ENCODE measurements at regions not wholly inside any gene's neighbourhood (a gene's known extent, or its start where the extent isn't known, plus 50 kb on each side); places are given as distances from the start of the nearest gene placed in this dataset.
"Not testable (repeated sequence)": the region's sequence is repeated elsewhere in the genome, so short reads cannot be mapped to it uniquely, and the experiment has no call there.

- no peak for DNase-seq
Observed at GRCh38 chr1:187630653-187631380, 802.1 kb downstream of the PLA2G4A start.

- no peak for DNase-seq
Observed at GRCh38 chr1:187631381-187631675, 802.6 kb downstream of the PLA2G4A start.

GRCh38 chr1:187631984-187632383, 803.2 kb downstream of the PLA2G4A start:
- no peak for DNase-seq

- DNase-seq = no peak
Observed at GRCh38 chr1:187634940-187635339, 806.2 kb downstream of the PLA2G4A start.

DNA sequence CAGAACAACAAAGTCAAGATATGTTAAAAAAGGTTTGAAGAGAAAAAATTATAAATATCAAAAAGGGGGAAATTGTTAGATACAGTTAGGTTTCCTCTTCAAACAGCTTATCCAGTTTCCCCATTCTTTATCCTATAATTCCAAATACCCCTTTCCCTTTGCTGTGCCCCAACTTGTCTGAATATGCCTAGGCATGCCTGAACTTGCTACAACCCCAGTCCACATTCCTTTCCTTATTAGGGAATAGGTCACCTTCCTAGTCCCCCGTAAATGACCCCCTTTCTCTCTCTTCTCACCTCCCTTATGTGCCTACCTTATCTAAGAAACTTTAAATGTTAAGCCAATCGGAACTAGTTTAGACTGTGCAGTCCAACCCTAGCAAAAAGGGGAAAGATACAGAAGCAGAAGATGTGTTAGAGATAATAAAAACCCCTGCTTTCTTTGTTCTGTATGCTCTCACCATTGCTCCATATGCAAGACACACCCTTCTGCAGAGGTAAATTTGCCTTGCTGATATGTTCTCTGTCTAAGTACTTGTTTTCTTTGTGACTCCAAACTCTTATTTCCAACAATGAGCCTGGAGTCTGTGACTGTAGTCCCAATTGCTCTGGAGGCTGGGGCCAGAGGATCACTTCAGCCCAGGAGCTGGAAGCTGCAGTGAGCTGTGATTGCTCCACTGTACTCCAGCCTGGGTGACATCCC, 810.1 kb downstream of the PLA2G4A start:
- no peak for DNase-seq

GRCh38 chr1:187641015-187641414, 812.3 kb downstream of the PLA2G4A start:
- DNase-seq = no peak

DNA sequence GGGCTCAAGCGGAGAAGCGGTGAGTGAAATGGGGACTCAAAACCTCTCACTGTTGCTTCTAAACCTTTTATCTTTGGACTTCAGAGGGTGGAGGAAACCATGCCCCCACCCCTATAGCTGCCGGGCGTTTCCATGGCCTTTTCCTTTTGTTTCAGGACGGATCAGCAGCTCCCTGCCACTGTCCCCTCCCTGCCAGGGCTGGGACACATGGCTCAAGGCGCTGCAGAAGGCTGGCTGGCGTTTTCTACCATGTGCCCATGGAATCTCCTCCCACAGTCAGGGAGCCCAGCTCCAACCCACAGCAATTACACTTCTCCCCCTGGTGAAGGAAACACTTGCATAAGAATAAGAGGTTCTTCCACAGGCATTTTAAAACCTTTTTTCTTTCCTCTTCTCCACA, 812.7 kb downstream of the PLA2G4A start:
- DNase-seq = no peak

DNA sequence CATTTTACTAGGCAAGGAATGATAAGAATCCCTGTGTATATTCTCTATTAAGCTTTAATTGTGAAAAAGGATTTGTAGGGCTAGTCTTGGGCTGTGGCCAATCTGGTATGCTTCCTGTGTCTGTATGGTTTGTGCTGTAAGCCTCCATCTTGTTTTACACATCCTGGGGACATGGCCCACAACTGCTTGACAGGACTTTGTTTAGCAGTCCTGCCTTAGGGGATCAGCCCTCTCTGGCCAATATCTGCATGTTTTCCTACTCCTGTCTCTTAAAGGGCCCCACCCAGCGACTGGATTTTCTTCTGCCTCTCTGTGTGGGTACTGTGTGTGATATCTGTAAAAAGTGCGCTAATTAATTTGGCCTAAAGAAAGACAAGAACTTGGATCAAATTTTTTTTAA, 813.2 kb downstream of the PLA2G4A start:
- DNase-seq = no peak

GRCh38 chr1:187645651-187646050, 816.9 kb downstream of the PLA2G4A start:
- DNase-seq = no peak

GRCh38 chr1:187646536-187647107, 817.9 kb downstream of the PLA2G4A start:
- DNase-seq = no peak

- no peak for DNase-seq
Observed at GRCh38 chr1:187648091-187648490, 819.3 kb downstream of the PLA2G4A start.

- DNase-seq = no peak
Observed at GRCh38 chr1:187654635-187655034, 825.9 kb downstream of the PLA2G4A start.

- DNase-seq = no peak
Observed at GRCh38 chr1:187655104-187655503, 826.4 kb downstream of the PLA2G4A start.

- no peak for DNase-seq
Observed at GRCh38 chr1:187665483-187665882, 836.7 kb downstream of the PLA2G4A start.

DNA sequence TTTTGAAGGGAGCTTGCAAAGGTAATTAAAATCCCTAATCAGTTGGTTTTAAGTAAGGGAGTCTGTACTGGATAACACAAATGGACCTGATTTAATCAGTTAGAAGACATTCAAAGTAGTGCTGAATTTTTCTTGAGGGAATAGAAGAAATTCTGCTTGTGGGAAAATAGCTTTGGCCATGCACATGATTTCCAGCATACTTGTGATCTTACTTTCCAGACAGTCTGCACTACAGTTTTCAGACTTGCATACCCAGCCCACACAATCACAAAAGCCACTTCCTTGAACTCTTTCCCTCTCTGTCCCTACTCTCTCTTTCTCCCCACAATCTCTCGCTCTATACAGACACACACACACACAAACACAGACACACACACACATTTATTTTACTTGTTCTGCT, 852.1 kb downstream of the PLA2G4A start:
- no peak for DNase-seq

- DNase-seq = no peak
Observed at GRCh38 chr1:187682112-187682511, 853.4 kb downstream of the PLA2G4A start.

DNA sequence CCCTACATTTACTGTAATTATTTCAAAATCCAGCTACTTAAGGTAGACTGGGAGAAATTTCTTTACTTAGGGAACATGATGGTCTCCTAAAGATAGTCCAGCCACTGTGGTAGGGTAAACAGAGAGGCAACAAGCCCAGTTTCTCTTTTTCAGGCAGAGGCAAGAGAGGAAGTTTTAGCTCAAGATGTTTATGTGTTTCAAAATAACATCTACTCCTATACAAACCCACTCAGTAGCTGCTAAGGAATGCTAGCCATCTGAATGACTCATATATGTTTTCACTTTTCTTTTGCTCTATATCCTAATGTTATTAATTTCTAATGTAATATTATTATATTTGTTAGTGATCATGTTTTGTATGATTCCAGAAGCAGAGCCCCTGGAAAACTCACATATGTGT, 856.6 kb downstream of the PLA2G4A start:
- DNase-seq = no peak

- peak; percentile 64 to 76 for DNase-seq
Observed at GRCh38 chr1:187689129-187689528, 860.4 kb downstream of the PLA2G4A start.

DNA sequence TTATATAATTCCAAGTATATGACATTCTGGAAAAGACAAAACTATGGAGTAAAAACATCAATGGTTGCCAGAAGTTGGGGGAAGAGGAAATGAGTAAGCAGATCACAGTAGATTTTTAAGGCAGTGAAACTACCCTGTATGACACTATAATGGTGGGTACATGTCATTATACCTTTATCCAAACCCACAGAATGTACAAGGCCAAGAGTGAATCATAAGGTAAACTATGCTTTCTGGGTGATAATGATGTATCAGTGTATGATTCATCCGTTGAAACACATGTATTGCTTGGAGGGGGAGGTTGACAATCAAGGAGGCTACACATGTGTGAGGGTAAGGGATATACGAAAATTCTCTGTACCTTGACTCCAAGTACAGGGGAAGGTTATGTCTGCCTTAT, 862.7 kb downstream of the PLA2G4A start:
- no peak for DNase-seq

DNA sequence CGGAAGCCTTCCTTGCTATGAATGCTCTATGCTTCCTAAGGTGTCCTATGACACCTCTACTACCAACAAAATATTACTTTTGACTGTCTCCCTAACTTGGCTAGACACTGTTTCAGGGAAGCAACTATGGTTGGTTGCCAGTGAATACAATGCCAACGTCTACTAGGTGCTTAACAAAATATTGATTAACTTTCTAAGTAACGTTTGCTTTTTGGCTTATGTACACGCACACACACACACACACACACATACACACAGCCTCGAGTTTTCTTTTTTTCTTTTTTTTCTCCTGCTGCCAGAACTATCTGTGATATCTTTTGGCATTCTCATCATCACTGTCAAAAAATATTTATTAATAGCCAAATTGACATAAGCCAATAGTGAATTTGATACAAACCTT, 864.0 kb downstream of the PLA2G4A start:
- DNase-seq = no peak

GRCh38 chr1:187696073-187696472, 867.3 kb downstream of the PLA2G4A start:
- DNase-seq = no peak

- DNase-seq = not testable (repeated sequence)
Observed at GRCh38 chr1:187703138-187704130, 874.7 kb downstream of the PLA2G4A start.

All from right lung (tissue), 2 donors.